Neural cell (in vitro differentiated cells): ENCODE measurements at regions not wholly inside any gene's neighbourhood (a gene's known extent, or its start where the extent isn't known, plus 50 kb on each side); places are given as distances from the start of the nearest gene placed in this dataset.

Experiments used
- EZH2 ChIP-seq: fragments of 200-600, 300-800 bp; shearing (Covaris generic), sonication (generic); IDR thresholded peaks from 2 replicates; pipeline ENCODE4 v1.6.1; 2014; ENCODE audit warnings: antibody characterized with exemption, low read length, borderline replicate concordance, mild to moderate bottlenecking; ENCODE audit not compliant: insufficient read depth, poor library complexity, severe bottlenecking
- MXI1 ChIP-seq: fragments of 450-650 bp; conservative IDR thresholded peaks from 2 replicates; pipeline ENCODE4 v1.6.1; 2014; ENCODE audit warnings: antibody characterized with exemption, mild to moderate bottlenecking; ENCODE audit not compliant: poor library complexity, severe bottlenecking
- POLR2AphosphoS5 ChIP-seq: IDR thresholded peaks from 2 replicates; pipeline ENCODE4 v1.6.1; 2012
- RAD21 ChIP-seq: fragments of 450-650 bp; conservative IDR thresholded peaks from 2 replicates; pipeline ENCODE4 v1.6.1; 2014; ENCODE audit warnings: antibody characterized with exemption, mild to moderate bottlenecking, moderate library complexity
- TAF1 ChIP-seq: IDR thresholded peaks from 2 replicates; pipeline ENCODE4 v1.6.1; 2012; ENCODE audit warnings: low read depth
- TF ChIP-seq, protein P1 (sequence below): fragments of 450-650 bp; IDR thresholded peaks from 2 replicates; pipeline ENCODE4 v1.5.1; 2014; ENCODE audit warnings: antibody characterized with exemption, mild to moderate bottlenecking, moderate library complexity; ENCODE audit not compliant: poor library complexity, severe bottlenecking

DNA sequence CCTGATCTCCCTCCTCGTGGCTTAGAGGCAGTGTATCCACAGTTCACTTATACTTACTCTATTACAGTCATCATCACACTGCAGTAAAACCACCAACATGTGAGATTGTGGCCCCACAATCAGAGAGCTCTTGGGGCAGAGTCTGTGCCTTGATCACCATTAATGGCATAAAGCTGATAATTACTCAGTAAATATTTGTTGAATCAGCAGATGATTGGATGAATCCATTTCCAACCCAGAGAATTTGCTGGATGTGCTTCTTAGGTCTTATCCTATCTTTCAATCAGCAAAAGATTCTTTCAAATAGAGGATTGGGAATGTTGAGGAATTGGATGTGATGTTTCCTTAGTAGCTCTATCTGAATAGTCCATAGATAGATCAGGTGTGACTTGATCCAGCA lies 88.8 kb upstream of the PITX1 start:
- TF ChIP-seq EZH2 (no peak), RAD21 (no peak), MXI1 (no peak), POLR2AphosphoS5 (no peak), TAF1 (no peak)
- TF ChIP-seq, protein P1, sequence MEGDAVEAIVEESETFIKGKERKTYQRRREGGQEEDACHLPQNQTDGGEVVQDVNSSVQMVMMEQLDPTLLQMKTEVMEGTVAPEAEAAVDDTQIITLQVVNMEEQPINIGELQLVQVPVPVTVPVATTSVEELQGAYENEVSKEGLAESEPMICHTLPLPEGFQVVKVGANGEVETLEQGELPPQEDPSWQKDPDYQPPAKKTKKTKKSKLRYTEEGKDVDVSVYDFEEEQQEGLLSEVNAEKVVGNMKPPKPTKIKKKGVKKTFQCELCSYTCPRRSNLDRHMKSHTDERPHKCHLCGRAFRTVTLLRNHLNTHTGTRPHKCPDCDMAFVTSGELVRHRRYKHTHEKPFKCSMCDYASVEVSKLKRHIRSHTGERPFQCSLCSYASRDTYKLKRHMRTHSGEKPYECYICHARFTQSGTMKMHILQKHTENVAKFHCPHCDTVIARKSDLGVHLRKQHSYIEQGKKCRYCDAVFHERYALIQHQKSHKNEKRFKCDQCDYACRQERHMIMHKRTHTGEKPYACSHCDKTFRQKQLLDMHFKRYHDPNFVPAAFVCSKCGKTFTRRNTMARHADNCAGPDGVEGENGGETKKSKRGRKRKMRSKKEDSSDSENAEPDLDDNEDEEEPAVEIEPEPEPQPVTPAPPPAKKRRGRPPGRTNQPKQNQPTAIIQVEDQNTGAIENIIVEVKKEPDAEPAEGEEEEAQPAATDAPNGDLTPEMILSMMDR = no peak
